Activated T-helper 2 cell treated with anti-CD3 and anti-CD28 coated beads, Interferon-gamma antibody, Interleukin-2, Interleukin-4, amounts not matched to agents 10 μg/mL and 5 μg/mL and 100 μg/mL, durations not matched to agents 14 hours and 24 hours and 36 hours (primary cell): ENCODE measurements at regions not wholly inside any gene's neighbourhood (a gene's known extent, or its start where the extent isn't known, plus 50 kb on each side); places are given as distances from the start of the nearest gene placed in this dataset.
"Not testable (repeated sequence)": the region's sequence is repeated elsewhere in the genome, so short reads cannot be mapped to it uniquely, and the experiment has no call there.

Source experiments
- DNase-seq: peaks from one replicate; pipeline ENCODE4 v3.0.0; 2021; ENCODE audit warnings: low spot score
- H3K27ac Mint-ChIP-seq: one replicate; pipeline ENCODE4 v1.8.0; 2021; ENCODE audit warnings: mixed read lengths
- H3K27me3 Mint-ChIP-seq: one replicate; pipeline ENCODE4 v1.8.0; 2021; ENCODE audit warnings: low read depth, mixed read lengths
- H3K36me3 Mint-ChIP-seq: one replicate; pipeline ENCODE4 v1.8.0; 2021; ENCODE audit warnings: low read depth, mixed read lengths
- H3K4me1 Mint-ChIP-seq: one replicate; pipeline ENCODE4 v1.8.0; 2021; ENCODE audit warnings: low read depth, mixed read lengths
- H3K4me3 Mint-ChIP-seq: one replicate; pipeline ENCODE4 v1.8.0; 2021; ENCODE audit warnings: low read depth, mild to moderate bottlenecking, moderate library complexity, mixed read lengths
- H3K9me3 Mint-ChIP-seq: one replicate; pipeline ENCODE4 v1.8.0; 2021; ENCODE audit warnings: mixed read lengths
- intact Hi-C: fragments of 100-400 bp; cut with micrococcal nuclease; formaldehyde crosslinking; loops from one replicate; pipeline ENCODE4 v1.15.1; 2023

- peak overlapping the region; percentile 67 for H3K4me3 Mint-ChIP-seq
- H3K9me3 Mint-ChIP-seq = peaks cover 23% of the 10 kb centered on the region
- H3K27me3 Mint-ChIP-seq = peaks cover 24% of the 10 kb centered on the region
- intact Hi-C loops = no loop called here
- peaks cover 3% of the 10 kb centered on the region for H3K36me3 Mint-ChIP-seq
- H3K27ac Mint-ChIP-seq = peak overlapping the region; percentile 65
- peak; percentile 41 for DNase-seq
- peaks cover 22% of the 10 kb centered on the region for H3K4me1 Mint-ChIP-seq
Observed at GRCh38 chr6:170147832-170148708, 142.8 kb downstream of the DLL1 start.

- Mint-ChIP-seq H3K4me3 (no peak overlapping the region), H3K9me3 (peaks cover 24% of the 10 kb centered on the region), H3K27ac (peak overlapping the region; percentile 8), H3K36me3 (peaks cover 3% of the 10 kb centered on the region), H3K27me3 (peaks cover 22% of the 10 kb centered on the region), H3K4me1 (peaks cover 22% of the 10 kb centered on the region)
- DNase-seq = no peak
- intact Hi-C loops = no loop called here
Observed at GRCh38 chr6:170147056-170147787, 143.7 kb downstream of the DLL1 start.

- Mint-ChIP-seq H3K27ac (peak overlapping the region; percentile 8), H3K27me3 (peaks cover 17% of the 10 kb centered on the region), H3K9me3 (peaks cover 24% of the 10 kb centered on the region), H3K4me3 (no peak overlapping the region), H3K36me3 (peaks cover 3% of the 10 kb centered on the region), H3K4me1 (peaks cover 22% of the 10 kb centered on the region)
- intact Hi-C loops = no loop called here
- no peak for DNase-seq
Observed at GRCh38 chr6:170146640-170147039, 144.2 kb downstream of the DLL1 start.

GRCh38 chr6:170146131-170146530 is 144.7 kb downstream of the DLL1 start:
- Mint-ChIP-seq H3K27me3 (peaks cover 12% of the 10 kb centered on the region), H3K9me3 (peaks cover 24% of the 10 kb centered on the region), H3K4me1 (peaks cover 22% of the 10 kb centered on the region)
- H3K36me3 Mint-ChIP-seq, H3K27ac Mint-ChIP-seq, H3K4me3 Mint-ChIP-seq, DNase-seq, intact Hi-C loops: not testable (repeated sequence)

- H3K27ac Mint-ChIP-seq = peak overlapping the region; percentile 70
- not testable (repeated sequence) for H3K36me3 Mint-ChIP-seq, DNase-seq, H3K4me3 Mint-ChIP-seq
- intact Hi-C loops = loop anchor here (2.0 kb wide), 1 partner anchor 57 kb away; no protein-coding TSS in a partner anchor
- peaks cover 10% of the 10 kb centered on the region for H3K27me3 Mint-ChIP-seq
- peaks cover 22% of the 10 kb centered on the region for H3K4me1 Mint-ChIP-seq
- H3K9me3 Mint-ChIP-seq = peaks cover 24% of the 10 kb centered on the region
Observed at GRCh38 chr6:170145716-170146115, 145.2 kb downstream of the DLL1 start.

GRCh38 chr6:170145272-170145592 is 145.6 kb downstream of the DLL1 start:
- H3K27me3 Mint-ChIP-seq = peaks cover 8% of the 10 kb centered on the region
- H3K4me1 Mint-ChIP-seq = peaks cover 22% of the 10 kb centered on the region
- H3K36me3 Mint-ChIP-seq = peaks cover 3% of the 10 kb centered on the region
- peaks cover 24% of the 10 kb centered on the region for H3K9me3 Mint-ChIP-seq
- no peak overlapping the region for H3K4me3 Mint-ChIP-seq
- H3K27ac Mint-ChIP-seq = no peak overlapping the region
- no peak for DNase-seq
- intact Hi-C loops = loop anchor here (2.0 kb wide), 1 partner anchor 56 kb away; no protein-coding TSS in a partner anchor

GRCh38 chr6:170144571-170145271 is 146.2 kb downstream of the DLL1 start:
- Mint-ChIP-seq H3K4me1 (peaks cover 22% of the 10 kb centered on the region), H3K9me3 (peaks cover 24% of the 10 kb centered on the region), H3K4me3 (no peak overlapping the region), H3K27ac (peak overlapping the region; percentile 24), H3K27me3 (peaks cover 7% of the 10 kb centered on the region), H3K36me3 (peaks cover 3% of the 10 kb centered on the region)
- DNase-seq = no peak
- intact Hi-C loops = loop anchor here (2.0 kb wide), 1 partner anchor 56 kb away; no protein-coding TSS in a partner anchor

GRCh38 chr6:170143401-170144150 is 147.3 kb downstream of the DLL1 start:
- no peak overlapping the region for H3K27ac Mint-ChIP-seq
- peaks cover 4% of the 10 kb centered on the region for H3K27me3 Mint-ChIP-seq
- H3K36me3 Mint-ChIP-seq = peaks cover 3% of the 10 kb centered on the region
- no peak overlapping the region for H3K4me3 Mint-ChIP-seq
- intact Hi-C loops = loop anchor here (2.0 kb wide), 1 partner anchor 55 kb away; no protein-coding TSS in a partner anchor
- no peak for DNase-seq
- peaks cover 19% of the 10 kb centered on the region for H3K4me1 Mint-ChIP-seq
- peaks cover 24% of the 10 kb centered on the region for H3K9me3 Mint-ChIP-seq

- Mint-ChIP-seq H3K4me1 (peaks cover 9% of the 10 kb centered on the region), H3K27ac (no peak overlapping the region), H3K36me3 (peaks cover 3% of the 10 kb centered on the region), H3K4me3 (no peak overlapping the region), H3K27me3 (no peaks in the 10 kb centered on the region), H3K9me3 (peaks cover 24% of the 10 kb centered on the region)
- intact Hi-C loops = no loop called here
- DNase-seq = no peak
Observed at GRCh38 chr6:170142559-170142958, 148.3 kb downstream of the DLL1 start.

- H3K36me3 Mint-ChIP-seq, DNase-seq, intact Hi-C loops, H3K4me1 Mint-ChIP-seq, H3K4me3 Mint-ChIP-seq, H3K27me3 Mint-ChIP-seq, H3K27ac Mint-ChIP-seq: not testable (repeated sequence)
- peaks cover 24% of the 10 kb centered on the region for H3K9me3 Mint-ChIP-seq
Observed at GRCh38 chr6:170141061-170141460, 149.8 kb downstream of the DLL1 start.

- Mint-ChIP-seq H3K27me3 (no peaks in the 10 kb centered on the region), H3K27ac (no peak overlapping the region), H3K9me3 (peaks cover 18% of the 10 kb centered on the region), H3K4me1 (peaks cover 2% of the 10 kb centered on the region), H3K36me3 (peaks cover 3% of the 10 kb centered on the region), H3K4me3 (no peak overlapping the region)
- intact Hi-C loops = no loop called here
- no peak for DNase-seq
Observed at GRCh38 chr6:170140129-170140528, 150.7 kb downstream of the DLL1 start.

- Mint-ChIP-seq H3K27me3 (no peaks in the 10 kb centered on the region), H3K36me3 (no peaks in the 10 kb centered on the region), H3K4me3 (no peak overlapping the region), H3K4me1 (no peaks in the 10 kb centered on the region), H3K27ac (no peak overlapping the region), H3K9me3 (peaks cover 12% of the 10 kb centered on the region)
- intact Hi-C loops = no loop called here
- no peak for DNase-seq
Observed at GRCh38 chr6:170139531-170139930, 151.3 kb downstream of the DLL1 start.
